Uterus (tissue), 2 donors: ENCODE measurements at regions not wholly inside any gene's neighbourhood (a gene's known extent, or its start where the extent isn't known, plus 50 kb on each side); places are given as distances from the start of the nearest gene placed in this dataset.

ENCODE experiments used
- CTCF ChIP-seq, 4 experiments: fragments of 200-600 bp in 2 of 4; fragments of 450-650 bp in 2 of 4; sonication (generic) in 2 of 4; IDR thresholded peaks; one replicate each; pipeline ENCODE4 v1.5.1; 2016 to 2019; ENCODE audit warnings: antibody characterized with exemption in 4 of 4, mild to moderate bottlenecking in 2 of 4, moderate library complexity in 1 of 4
- POLR2A ChIP-seq, 2 donors: fragments of 450-650 bp; IDR thresholded peaks; one replicate each; pipeline ENCODE4 v1.6.1; 2016; ENCODE audit warnings: antibody characterized with exemption in 2 of 2, mild to moderate bottlenecking in 1 of 2, moderate library complexity in 1 of 2

GRCh38 chr16:27620541-27620940, 70.6 kb downstream of the KATNIP start:
- no peak for TF ChIP-seq CTCF (IDR thresholded peaks at IDR 0.05)
- no peak for TF ChIP-seq POLR2A (IDR thresholded peaks at IDR 0.05)
